K562 (cell line): ENCODE measurements at regions not wholly inside any gene's neighbourhood (a gene's known extent, or its start where the extent isn't known, plus 50 kb on each side); places are given as distances from the start of the nearest gene placed in this dataset.

ENCODE experiments used
- ATAC-seq: fragments of 200-7000 bp; cut with Tn5 transposase; 3 replicates; pipeline ENCODE4 v1.9.1; 2020; ENCODE audit warnings: moderate library complexity
- BruUV-seq: library from RNA; stranded (reverse); fragments of 400-500 nt; replicated peaks from 2 replicates; lab custom pipeline; 2021; lab: Mats Ljungman, UMichigan
- CTCF ChIA-PET: fragments of 300-600 bp; formaldehyde crosslinking; extraction: SDS; loops from one replicate; lab custom pipeline; 2021; ENCODE audit warnings: low intra/inter-chr PET ratio; lab: Yijun Ruan, JAX
- POLR2A ChIA-PET: fragments of 300-600, 350-650 bp; sonication (Branson Sonifier 250); formaldehyde crosslinking; extraction: SDS; loops from one replicate; lab custom pipeline; 2021; ENCODE audit warnings: antibody characterized with exemption, inconsistent platforms; lab: Yijun Ruan, JAX
- DNase-seq, 4 experiments: peaks; one replicate each; pipeline versions ENCODE4 v3.0.0 to v3.0.0-alpha.2; 2011 to 2018; ENCODE audit warnings: low spot score in 3 of 4, mixed read lengths in 3 of 4; ENCODE audit errors: extremely low read depth in 1 of 4
- FAIRE-seq: peaks from 2 replicates; lab custom pipeline; 2011; peaks lifted over from hg19 to GRCh38; lab: Jason Lieb, UNC
- H2AFZ ChIP-seq: 2 replicates; pipeline ENCODE4 v1.6.0; 2011; ENCODE audit warnings: low read depth, low read length, control low read depth, inconsistent platforms
- H3K27ac ChIP-seq: fragments of 200-600 bp; 3 replicates; pipeline ENCODE4 v1.8.0; 2011; ENCODE audit warnings: low read depth, mild to moderate bottlenecking, control low read depth, inconsistent platforms, low read length, moderate library complexity, mixed read lengths; ENCODE audit errors: extremely low read depth
- H3K27me3 ChIP-seq, 2 experiments: fragments of 300-600 bp in 1 of 2; 2 replicates in 1 of 2; 3 replicates in 1 of 2; pipeline versions ENCODE4 v1.6.0 to v1.8.0; 2011; ENCODE audit warnings: inconsistent platforms in 2 of 2, low read length in 2 of 2, mild to moderate bottlenecking in 1 of 2, mixed read lengths in 1 of 2, moderate library complexity in 1 of 2; ENCODE audit not compliant: control insufficient read depth in 2 of 2, insufficient read depth in 2 of 2
- H3K36me3 ChIP-seq: fragments of 300-600 bp; 3 replicates; pipeline ENCODE4 v1.8.0; 2011; ENCODE audit warnings: mild to moderate bottlenecking, low read length, inconsistent platforms; ENCODE audit not compliant: control insufficient read depth, insufficient read depth
- H3K4me1 ChIP-seq, 2 experiments: fragments of 200-600 bp in 1 of 2; replicated peaks in 1 of 2; 2 replicates in 1 of 2; 3 replicates in 1 of 2; pipeline versions ENCODE4 v1.5.1 to v1.8.0; 2011; ENCODE audit warnings: inconsistent platforms in 2 of 2, low read length in 2 of 2, mild to moderate bottlenecking in 1 of 2, mixed read lengths in 1 of 2, moderate library complexity in 1 of 2; ENCODE audit not compliant: control insufficient read depth in 2 of 2, insufficient read depth in 2 of 2
- H3K4me2 ChIP-seq: 2 replicates; pipeline ENCODE4 v1.6.1; 2011; ENCODE audit warnings: low read length, control low read depth, inconsistent platforms, mixed read lengths; ENCODE audit not compliant: insufficient read depth
- H3K4me3 ChIP-seq: fragments of 200-600 bp; sonication (generic), shearing (Covaris generic); 2 replicates; pipeline ENCODE4 v1.5.1; 2016; ENCODE audit warnings: control low read depth, inconsistent platforms
- H3K79me2 ChIP-seq: fragments of 200-600 bp; 3 replicates; pipeline ENCODE4 v1.8.0; 2011; ENCODE audit warnings: low read length, inconsistent platforms; ENCODE audit not compliant: control insufficient read depth, insufficient read depth
- H3K9ac ChIP-seq, 2 experiments: 2 replicates each; pipeline versions ENCODE4 v1.6.0 to v1.6.1; 2011; ENCODE audit warnings: low read depth in 2 of 2, low read length in 2 of 2, control low read depth in 1 of 2, inconsistent platforms in 1 of 2, mild to moderate bottlenecking in 1 of 2, mixed read lengths in 1 of 2; ENCODE audit not compliant: insufficient read depth in 1 of 2
- H3K9me1 ChIP-seq: one replicate; pipeline ENCODE4 v1.6.0; 2011; ENCODE audit warnings: inconsistent platforms, mild to moderate bottlenecking, low read length, moderate library complexity; ENCODE audit not compliant: control insufficient read depth, insufficient read depth
- H3K9me3 ChIP-seq: replicated peaks from 2 replicates; pipeline ENCODE4 v1.5.1; 2011; ENCODE audit warnings: low read depth, low read length, inconsistent platforms; ENCODE audit not compliant: control insufficient read depth, insufficient read depth
- H4K20me1 ChIP-seq: replicated peaks from 2 replicates; pipeline ENCODE4 v1.6.1; 2011; ENCODE audit warnings: low read length, inconsistent platforms, mixed read lengths; ENCODE audit not compliant: control insufficient read depth, insufficient read depth
- CEBPG ChIP-seq, 3 experiments: fragments of 200-800 bp in 1 of 3; sonication (Bioruptor generic) in 1 of 3; sonication (generic) in 1 of 3; formaldehyde crosslinking in 1 of 3; IDR thresholded peaks in 2 of 3; conservative IDR thresholded peaks in 1 of 3; 2 replicates each; pipeline versions ENCODE4 v1.6.1 to v1.8.0; 2016 to 2022; ENCODE audit warnings: missing compliant biosample characterization in 2 of 3, missing genetic modification characterization in 2 of 3, mild to moderate bottlenecking in 1 of 3, missing genetic modification reagents in 1 of 3
- FOXM1 ChIP-seq, 2 experiments: fragments of 450-650 bp in 1 of 2; sonication (generic) in 1 of 2; formaldehyde crosslinking in 1 of 2; IDR thresholded peaks; 2 replicates each; pipeline versions ENCODE4 v1.6.1 to v1.9.0; 2017 to 2022; ENCODE audit warnings: low read depth in 2 of 2, mild to moderate bottlenecking in 2 of 2, missing genetic modification reagents in 1 of 2, moderate library complexity in 1 of 2
- JUND ChIP-seq, 2 experiments: IDR thresholded peaks; 2 replicates in 1 of 2; 3 replicates in 1 of 2; pipeline ENCODE4 v1.6.1; 2011; ENCODE audit warnings: borderline replicate concordance in 2 of 2, low read depth in 2 of 2, low read length in 2 of 2, improper control_type of control experiment in 1 of 2, missing biosample characterization in 1 of 2, missing genetic modification characterization in 1 of 2, missing genetic modification reagents in 1 of 2
- NR1H2 ChIP-seq: sonication (generic); formaldehyde crosslinking; IDR thresholded peaks from 2 replicates; pipeline ENCODE4 v1.4.0; 2020; ENCODE audit warnings: mild to moderate bottlenecking, missing genetic modification reagents
- SRSF3 ChIP-seq: fragments of 200-400 bp; formaldehyde crosslinking; IDR thresholded peaks from 2 replicates; pipeline ENCODE4 v1.6.1; 2016; ENCODE audit warnings: mild to moderate bottlenecking, low read length, moderate library complexity; ENCODE audit not compliant: insufficient read depth
- WHSC1 ChIP-seq: IDR thresholded peaks from one replicate; pipeline ENCODE4 v1.6.1; 2012; ENCODE audit warnings: low read length, control low read depth, inconsistent platforms
- ZNF184 ChIP-seq: sonication (generic); formaldehyde crosslinking; IDR thresholded peaks from 2 replicates; pipeline ENCODE4 v1.5.0; 2020; ENCODE audit warnings: missing genetic modification reagents
- WGBS: fragments of 100-300 bp; shearing (Covaris generic); methylation state at CpG from one replicate; pipeline ENCODE4 v1.1.6; 2016; ENCODE audit warnings: low coverage, mixed read lengths; ENCODE audit not compliant: insufficient coverage; ENCODE audit errors: missing lambda C conversion rate; 5-methylcytosine and 5-hydroxymethylcytosine counted together
- in situ Hi-C: fragments of 300-500 bp; cut with MboI; formaldehyde crosslinking; loops from 4 replicates; pipeline ENCODE4 v1.15.0; 2018; ENCODE audit warnings: inconsistent platforms, mixed read lengths
- intact Hi-C: fragments of 100-400 bp; cut with micrococcal nuclease; formaldehyde crosslinking; loops from 2 replicates; pipeline ENCODE4 v1.14.2; 2022
- TF ChIP-seq, protein P1 (sequence below): fragments of 250-450 bp; sonication (Bioruptor Pico); IDR thresholded peaks from 2 replicates; pipeline ENCODE4 v1.8.0; 2021; ENCODE audit warnings: moderate library complexity, mild to moderate bottlenecking, inconsistent platforms
- TF ChIP-seq, protein P2 (sequence below): IDR thresholded peaks from 2 replicates; pipeline ENCODE4 v1.6.1; 2011; ENCODE audit not compliant: insufficient read length; ENCODE audit errors: extremely low read depth
- TF ChIP-seq, protein P3 (sequence below), 2 experiments: fragments of 450-650 bp; IDR thresholded peaks; 2 replicates each; pipeline ENCODE4 v1.6.1; 2016
- TF ChIP-seq, protein P4 (sequence below): sonication (generic); formaldehyde crosslinking; IDR thresholded peaks from 2 replicates; pipeline ENCODE4 v1.8.0; 2022; ENCODE audit warnings: mild to moderate bottlenecking, missing genetic modification reagents

DNA sequence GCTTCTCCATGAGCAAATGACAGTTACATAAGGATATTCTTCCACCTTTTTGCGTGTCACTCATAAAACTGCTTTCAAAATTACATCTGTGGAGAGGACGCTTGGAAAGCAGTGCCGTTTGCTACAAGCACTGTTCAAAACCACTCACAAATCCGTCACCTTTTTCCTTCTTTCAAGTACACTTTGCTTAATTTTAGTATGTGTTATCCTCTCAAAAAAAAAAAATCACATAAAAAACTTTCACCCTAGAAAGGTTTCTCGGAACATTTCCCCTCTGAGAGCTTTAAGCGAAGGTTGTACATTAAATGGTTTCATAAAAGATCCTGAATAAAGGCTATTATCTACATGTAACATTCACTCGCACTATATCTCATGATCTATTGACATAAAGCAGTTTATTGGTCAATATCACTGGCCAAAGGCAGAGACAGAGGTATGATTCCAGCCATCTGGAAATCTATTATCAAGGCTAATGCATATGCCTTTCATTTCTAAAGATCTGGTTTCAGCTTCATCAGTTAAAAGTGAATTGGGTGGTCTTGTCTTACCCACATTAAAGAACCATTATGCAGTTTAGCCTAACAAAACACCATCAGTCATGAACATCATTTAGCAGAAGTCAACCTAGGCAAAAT lies 163.6 kb downstream of the ENC1 start (continued):
- TF ChIP-seq NR1H2: no peak
- TF ChIP-seq WHSC1: no peak
- TF ChIP-seq, protein P1, sequence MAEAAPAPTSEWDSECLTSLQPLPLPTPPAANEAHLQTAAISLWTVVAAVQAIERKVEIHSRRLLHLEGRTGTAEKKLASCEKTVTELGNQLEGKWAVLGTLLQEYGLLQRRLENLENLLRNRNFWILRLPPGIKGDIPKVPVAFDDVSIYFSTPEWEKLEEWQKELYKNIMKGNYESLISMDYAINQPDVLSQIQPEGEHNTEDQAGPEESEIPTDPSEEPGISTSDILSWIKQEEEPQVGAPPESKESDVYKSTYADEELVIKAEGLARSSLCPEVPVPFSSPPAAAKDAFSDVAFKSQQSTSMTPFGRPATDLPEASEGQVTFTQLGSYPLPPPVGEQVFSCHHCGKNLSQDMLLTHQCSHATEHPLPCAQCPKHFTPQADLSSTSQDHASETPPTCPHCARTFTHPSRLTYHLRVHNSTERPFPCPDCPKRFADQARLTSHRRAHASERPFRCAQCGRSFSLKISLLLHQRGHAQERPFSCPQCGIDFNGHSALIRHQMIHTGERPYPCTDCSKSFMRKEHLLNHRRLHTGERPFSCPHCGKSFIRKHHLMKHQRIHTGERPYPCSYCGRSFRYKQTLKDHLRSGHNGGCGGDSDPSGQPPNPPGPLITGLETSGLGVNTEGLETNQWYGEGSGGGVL (CRISPR knock-in tag): no peak
- TF ChIP-seq, all 486 proteins: peak for 0

DNA sequence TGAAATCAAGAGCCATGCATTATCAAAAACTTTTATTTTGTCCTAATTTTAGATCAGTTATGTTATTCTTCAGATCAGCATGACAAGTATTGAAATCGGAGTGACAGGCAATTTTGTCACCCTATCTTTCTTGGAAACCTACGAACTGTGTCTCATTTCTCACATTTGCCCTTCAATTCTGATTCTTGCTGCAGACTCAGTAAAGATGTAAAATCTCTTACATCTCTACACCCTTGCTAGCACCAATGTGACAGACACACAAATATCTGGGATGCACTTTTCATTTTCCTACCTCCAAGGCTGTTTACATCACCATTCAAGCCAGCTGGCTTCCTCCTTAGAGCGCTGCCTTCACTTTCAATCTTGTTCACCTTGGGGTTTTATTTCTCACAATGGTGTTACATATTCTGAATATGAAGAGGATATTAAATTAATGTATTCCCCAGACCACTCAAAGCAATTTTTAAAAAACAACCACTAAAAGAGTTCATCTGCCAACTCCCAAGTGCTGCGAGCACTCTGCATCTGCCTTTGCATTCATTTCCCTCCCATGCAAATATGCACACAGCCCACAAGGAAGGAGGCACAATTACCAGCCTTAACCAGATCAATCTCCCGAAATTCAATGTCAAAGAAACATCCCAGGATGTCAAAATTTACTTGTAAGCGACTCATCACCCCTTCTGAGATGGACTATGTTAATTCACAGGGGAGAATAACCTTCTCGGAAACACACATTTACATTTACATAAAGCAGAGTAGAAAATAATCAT lies 164.3 kb downstream of the ENC1 start:
- H3K9me3 ChIP-seq: no peaks in the 10 kb centered on the region
- no peaks in the 10 kb centered on the region for H3K36me3 ChIP-seq
- ATAC-seq (no peak), FAIRE-seq (no peak), DNase-seq (no peak)
- H3K4me1 ChIP-seq: no peaks in the 10 kb centered on the region
- H3K9me1 ChIP-seq: no peaks in the 10 kb centered on the region
- no peaks in the 10 kb centered on the region for H4K20me1 ChIP-seq
- no peak overlapping the region for H3K4me3 ChIP-seq
- BruUV-seq: no TSS peak
- H2AFZ ChIP-seq: no peak overlapping the region
- WGBS: 3% methylated on average over 7 of the region's 7 CpGs
- no peak overlapping the region for H3K9ac ChIP-seq
- no peaks in the 10 kb centered on the region for H3K79me2 ChIP-seq
- intact Hi-C loops (no loop called here), in situ Hi-C loops (no loop called here)
- peaks cover 12 to 20% of the 10 kb centered on the region in 2 experiments for H3K27me3 ChIP-seq
- POLR2A ChIA-PET: no interaction called here
- H3K27ac ChIP-seq: no peak overlapping the region
- H3K4me2 ChIP-seq: no peak overlapping the region
- CTCF ChIA-PET: no interaction called here
- TF ChIP-seq, protein P2, sequence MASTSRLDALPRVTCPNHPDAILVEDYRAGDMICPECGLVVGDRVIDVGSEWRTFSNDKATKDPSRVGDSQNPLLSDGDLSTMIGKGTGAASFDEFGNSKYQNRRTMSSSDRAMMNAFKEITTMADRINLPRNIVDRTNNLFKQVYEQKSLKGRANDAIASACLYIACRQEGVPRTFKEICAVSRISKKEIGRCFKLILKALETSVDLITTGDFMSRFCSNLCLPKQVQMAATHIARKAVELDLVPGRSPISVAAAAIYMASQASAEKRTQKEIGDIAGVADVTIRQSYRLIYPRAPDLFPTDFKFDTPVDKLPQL: no peak
- no peak for TF ChIP-seq SRSF3
- TF ChIP-seq, protein P3, sequence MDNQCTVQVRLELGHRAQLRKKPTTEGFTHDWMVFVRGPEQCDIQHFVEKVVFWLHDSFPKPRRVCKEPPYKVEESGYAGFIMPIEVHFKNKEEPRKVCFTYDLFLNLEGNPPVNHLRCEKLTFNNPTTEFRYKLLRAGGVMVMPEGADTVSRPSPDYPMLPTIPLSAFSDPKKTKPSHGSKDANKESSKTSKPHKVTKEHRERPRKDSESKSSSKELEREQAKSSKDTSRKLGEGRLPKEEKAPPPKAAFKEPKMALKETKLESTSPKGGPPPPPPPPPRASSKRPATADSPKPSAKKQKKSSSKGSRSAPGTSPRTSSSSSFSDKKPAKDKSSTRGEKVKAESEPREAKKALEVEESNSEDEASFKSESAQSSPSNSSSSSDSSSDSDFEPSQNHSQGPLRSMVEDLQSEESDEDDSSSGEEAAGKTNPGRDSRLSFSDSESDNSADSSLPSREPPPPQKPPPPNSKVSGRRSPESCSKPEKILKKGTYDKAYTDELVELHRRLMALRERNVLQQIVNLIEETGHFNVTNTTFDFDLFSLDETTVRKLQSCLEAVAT (IDR thresholded peaks at IDR 0.05): no peak
- no peak for TF ChIP-seq ZNF184 (CRISPR knock-in tag)
- TF ChIP-seq FOXM1 (IDR thresholded peaks at IDR 0.05; ENCODE audit: low read depth): no peak
- no peak for TF ChIP-seq FOXM1 (CRISPR knock-in tag; IDR thresholded peaks at IDR 0.05; ENCODE audit: low read depth)
- no peak for TF ChIP-seq JUND (IDR thresholded peaks at IDR 0.05; ENCODE audit: borderline replicate concordance, low read depth, low read length)
- TF ChIP-seq JUND (tag; IDR thresholded peaks at IDR 0.05; ENCODE audit: borderline replicate concordance, low read depth, low read length): no peak
- TF ChIP-seq, protein P4, sequence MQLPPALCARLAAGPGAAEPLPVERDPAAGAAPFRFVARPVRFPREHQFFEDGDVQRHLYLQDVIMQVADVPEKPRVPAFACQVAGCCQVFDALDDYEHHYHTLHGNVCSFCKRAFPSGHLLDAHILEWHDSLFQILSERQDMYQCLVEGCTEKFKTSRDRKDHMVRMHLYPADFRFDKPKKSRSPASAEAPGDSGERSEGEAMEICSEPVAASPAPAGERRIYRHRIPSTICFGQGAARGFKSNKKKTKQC (CRISPR knock-in tag): no peak
- TF ChIP-seq CEBPG (CRISPR knock-in tag; IDR thresholded peaks at IDR 0.05): no peak
- no peak for TF ChIP-seq CEBPG (tag; conservative IDR thresholded peaks at IDR 0.05 in 1 of 2, IDR thresholded peaks at IDR 0.05 in 1 of 2)
